HS-5 (cell line): ENCODE measurements at regions not wholly inside any gene's neighbourhood (a gene's known extent, or its start where the extent isn't known, plus 50 kb on each side); places are given as distances from the start of the nearest gene placed in this dataset.

Experiments used
- DNase-seq: peaks from one replicate; pipeline ENCODE4 v3.0.0-alpha.2; 2012; ENCODE audit warnings: low read depth

- no peak for DNase-seq
Observed at GRCh38 chr3:43894176-43895049, 203.7 kb downstream of the ABHD5 start.

- no peak for DNase-seq
Observed at GRCh38 chr3:43895573-43895972, 204.8 kb downstream of the ABHD5 start.

- DNase-seq = no peak
Observed at GRCh38 chr3:43902415-43902814, 211.7 kb downstream of the ABHD5 start.

GRCh38 chr3:43905157-43905556, 214.4 kb downstream of the ABHD5 start:
- DNase-seq = no peak

- DNase-seq = no peak
Observed at GRCh38 chr3:43906849-43907507, 216.2 kb downstream of the ABHD5 start.

- no peak for DNase-seq
Observed at GRCh38 chr3:43907508-43907858, 216.7 kb downstream of the ABHD5 start.

GRCh38 chr3:43908456-43908855, 217.7 kb downstream of the ABHD5 start:
- no peak for DNase-seq

- DNase-seq = no peak
Observed at GRCh38 chr3:43909149-43909548, 218.4 kb downstream of the ABHD5 start.

- DNase-seq = no peak
Observed at GRCh38 chr3:43910750-43911149, 220.0 kb downstream of the ABHD5 start.

GRCh38 chr3:43913036-43913948, 222.6 kb downstream of the ABHD5 start:
- no peak for DNase-seq

- DNase-seq = no peak
Observed at GRCh38 chr3:43914269-43914668, 223.5 kb downstream of the ABHD5 start.

- no peak for DNase-seq
Observed at GRCh38 chr3:43915546-43915945, 224.8 kb downstream of the ABHD5 start.

GRCh38 chr3:43917361-43917760, 226.6 kb downstream of the ABHD5 start:
- no peak for DNase-seq

GRCh38 chr3:43919029-43919428, 228.3 kb downstream of the ABHD5 start:
- no peak for DNase-seq

GRCh38 chr3:43921056-43921648, 230.4 kb downstream of the ABHD5 start:
- DNase-seq = no peak

GRCh38 chr3:43922374-43922773, 231.6 kb downstream of the ABHD5 start:
- DNase-seq = no peak

- no peak for DNase-seq
Observed at GRCh38 chr3:43923104-43923882, 232.6 kb downstream of the ABHD5 start.

- DNase-seq = no peak
Observed at GRCh38 chr3:43926055-43926454, 235.3 kb downstream of the ABHD5 start.

GRCh38 chr3:43932921-43933320, 242.2 kb downstream of the ABHD5 start:
- no peak for DNase-seq

- DNase-seq = no peak
Observed at GRCh38 chr3:43948013-43948412, 257.3 kb downstream of the ABHD5 start.

- no peak for DNase-seq
Observed at GRCh38 chr3:43949594-43949993, 258.9 kb downstream of the ABHD5 start.
